K562 (cell line): ENCODE measurements at regions not wholly inside any gene's neighbourhood (a gene's known extent, or its start where the extent isn't known, plus 50 kb on each side); places are given as distances from the start of the nearest gene placed in this dataset.

Experiments used
- ATAC-seq: fragments of 200-7000 bp; cut with Tn5 transposase; 3 replicates; pipeline ENCODE4 v1.9.1; 2020; ENCODE audit warnings: moderate library complexity
- BruUV-seq: library from RNA; stranded (reverse); fragments of 400-500 nt; replicated peaks from 2 replicates; lab custom pipeline; 2021; lab: Mats Ljungman, UMichigan
- CTCF ChIA-PET: fragments of 300-600 bp; formaldehyde crosslinking; extraction: SDS; loops from one replicate; lab custom pipeline; 2021; ENCODE audit warnings: low intra/inter-chr PET ratio; lab: Yijun Ruan, JAX
- POLR2A ChIA-PET: fragments of 300-600, 350-650 bp; sonication (Branson Sonifier 250); formaldehyde crosslinking; extraction: SDS; loops from one replicate; lab custom pipeline; 2021; ENCODE audit warnings: antibody characterized with exemption, inconsistent platforms; lab: Yijun Ruan, JAX
- DNase-seq, 4 experiments: peaks; one replicate each; pipeline versions ENCODE4 v3.0.0 to v3.0.0-alpha.2; 2011 to 2018; ENCODE audit warnings: low spot score in 3 of 4, mixed read lengths in 3 of 4; ENCODE audit errors: extremely low read depth in 1 of 4
- FAIRE-seq: peaks from 2 replicates; lab custom pipeline; 2011; peaks lifted over from hg19 to GRCh38; lab: Jason Lieb, UNC
- H2AFZ ChIP-seq: 2 replicates; pipeline ENCODE4 v1.6.0; 2011; ENCODE audit warnings: low read depth, low read length, control low read depth, inconsistent platforms
- H3K27ac ChIP-seq: fragments of 200-600 bp; 3 replicates; pipeline ENCODE4 v1.8.0; 2011; ENCODE audit warnings: low read depth, mild to moderate bottlenecking, control low read depth, inconsistent platforms, low read length, moderate library complexity, mixed read lengths; ENCODE audit errors: extremely low read depth
- H3K27me3 ChIP-seq, 2 experiments: fragments of 300-600 bp in 1 of 2; 2 replicates in 1 of 2; 3 replicates in 1 of 2; pipeline versions ENCODE4 v1.6.0 to v1.8.0; 2011; ENCODE audit warnings: inconsistent platforms in 2 of 2, low read length in 2 of 2, mild to moderate bottlenecking in 1 of 2, mixed read lengths in 1 of 2, moderate library complexity in 1 of 2; ENCODE audit not compliant: control insufficient read depth in 2 of 2, insufficient read depth in 2 of 2
- H3K36me3 ChIP-seq: fragments of 300-600 bp; 3 replicates; pipeline ENCODE4 v1.8.0; 2011; ENCODE audit warnings: mild to moderate bottlenecking, low read length, inconsistent platforms; ENCODE audit not compliant: control insufficient read depth, insufficient read depth
- H3K4me1 ChIP-seq, 2 experiments: fragments of 200-600 bp in 1 of 2; replicated peaks in 1 of 2; 2 replicates in 1 of 2; 3 replicates in 1 of 2; pipeline versions ENCODE4 v1.5.1 to v1.8.0; 2011; ENCODE audit warnings: inconsistent platforms in 2 of 2, low read length in 2 of 2, mild to moderate bottlenecking in 1 of 2, mixed read lengths in 1 of 2, moderate library complexity in 1 of 2; ENCODE audit not compliant: control insufficient read depth in 2 of 2, insufficient read depth in 2 of 2
- H3K4me2 ChIP-seq: 2 replicates; pipeline ENCODE4 v1.6.1; 2011; ENCODE audit warnings: low read length, control low read depth, inconsistent platforms, mixed read lengths; ENCODE audit not compliant: insufficient read depth
- H3K4me3 ChIP-seq: fragments of 200-600 bp; sonication (generic), shearing (Covaris generic); 2 replicates; pipeline ENCODE4 v1.5.1; 2016; ENCODE audit warnings: control low read depth, inconsistent platforms
- H3K79me2 ChIP-seq: fragments of 200-600 bp; 3 replicates; pipeline ENCODE4 v1.8.0; 2011; ENCODE audit warnings: low read length, inconsistent platforms; ENCODE audit not compliant: control insufficient read depth, insufficient read depth
- H3K9ac ChIP-seq, 2 experiments: 2 replicates each; pipeline versions ENCODE4 v1.6.0 to v1.6.1; 2011; ENCODE audit warnings: low read depth in 2 of 2, low read length in 2 of 2, control low read depth in 1 of 2, inconsistent platforms in 1 of 2, mild to moderate bottlenecking in 1 of 2, mixed read lengths in 1 of 2; ENCODE audit not compliant: insufficient read depth in 1 of 2
- H3K9me1 ChIP-seq: one replicate; pipeline ENCODE4 v1.6.0; 2011; ENCODE audit warnings: inconsistent platforms, mild to moderate bottlenecking, low read length, moderate library complexity; ENCODE audit not compliant: control insufficient read depth, insufficient read depth
- H3K9me3 ChIP-seq: replicated peaks from 2 replicates; pipeline ENCODE4 v1.5.1; 2011; ENCODE audit warnings: low read depth, low read length, inconsistent platforms; ENCODE audit not compliant: control insufficient read depth, insufficient read depth
- H4K20me1 ChIP-seq: replicated peaks from 2 replicates; pipeline ENCODE4 v1.6.1; 2011; ENCODE audit warnings: low read length, inconsistent platforms, mixed read lengths; ENCODE audit not compliant: control insufficient read depth, insufficient read depth
- BHLHE40 ChIP-seq: IDR thresholded peaks from 2 replicates; pipeline ENCODE4 v1.6.1; 2011; ENCODE audit warnings: low read length, improper control_type of control experiment
- CREB3 ChIP-seq: fragments of 450-650 bp; conservative IDR thresholded peaks from 2 replicates; pipeline ENCODE4 v1.6.1; 2016; ENCODE audit warnings: missing genetic modification characterization, low read depth, mild to moderate bottlenecking, missing compliant biosample characterization, moderate library complexity
- E2F6 ChIP-seq, 2 experiments: IDR thresholded peaks; 2 replicates each; pipeline ENCODE4 v1.6.1; 2011; ENCODE audit warnings: borderline replicate concordance in 1 of 2, control low read depth in 1 of 2, low read depth in 1 of 2, low read length in 1 of 2, mild to moderate bottlenecking in 1 of 2, mixed read lengths in 1 of 2, moderate library complexity in 1 of 2; ENCODE audit not compliant: insufficient read depth in 1 of 2, insufficient read length in 1 of 2, poor library complexity in 1 of 2, severe bottlenecking in 1 of 2; ENCODE audit errors: extremely low read depth in 1 of 2
- EGR1 ChIP-seq: fragments of 450-650 bp; conservative IDR thresholded peaks from 2 replicates; pipeline ENCODE4 v1.6.1; 2017; ENCODE audit warnings: mild to moderate bottlenecking
- ETV1 ChIP-seq: fragments of 450-650 bp; conservative IDR thresholded peaks from 2 replicates; pipeline ENCODE4 v1.6.1; 2016; ENCODE audit warnings: missing genetic modification characterization, control low read depth, low read depth, missing compliant biosample characterization
- FOS ChIP-seq: IDR thresholded peaks from 3 replicates; pipeline ENCODE4 v1.6.1; 2011; ENCODE audit not compliant: insufficient read length; ENCODE audit errors: extremely low read depth
- FOXP1 ChIP-seq: sonication (generic); formaldehyde crosslinking; IDR thresholded peaks from 2 replicates; pipeline ENCODE4 v1.8.0; 2022; ENCODE audit warnings: mild to moderate bottlenecking, missing genetic modification reagents
- HNRNPUL1 ChIP-seq: fragments of 200-400 bp; formaldehyde crosslinking; IDR thresholded peaks from 2 replicates; pipeline ENCODE4 v1.6.1; 2017; ENCODE audit warnings: low read length
- NR2F6 ChIP-seq: fragments of 450-650 bp; formaldehyde crosslinking; IDR thresholded peaks from 2 replicates; pipeline ENCODE4 v1.4.0; 2020; ENCODE audit warnings: mild to moderate bottlenecking
- SLC30A9 ChIP-seq: fragments of 250-450 bp; sonication (Bioruptor Pico); IDR thresholded peaks from 2 replicates; pipeline ENCODE4 v1.8.0; 2022; ENCODE audit warnings: mild to moderate bottlenecking, moderate library complexity
- TAF1 ChIP-seq: IDR thresholded peaks from 2 replicates; pipeline ENCODE4 v1.6.1; 2011; ENCODE audit warnings: mild to moderate bottlenecking, low read length, moderate library complexity; ENCODE audit not compliant: insufficient read depth, control insufficient read depth, severe bottlenecking; ENCODE audit errors: extremely low read depth
- TAF9B ChIP-seq: fragments of 450-650 bp; IDR thresholded peaks from 2 replicates; pipeline ENCODE4 v1.6.1; 2018; ENCODE audit warnings: mild to moderate bottlenecking; ENCODE audit not compliant: partially characterized antibody
- TEAD4 ChIP-seq, 2 experiments: sonication (generic) in 1 of 2; formaldehyde crosslinking in 1 of 2; IDR thresholded peaks; 2 replicates each; pipeline versions ENCODE4 v1.6.1 to v1.8.0; 2012 to 2022; ENCODE audit warnings: borderline replicate concordance in 1 of 2, inconsistent platforms in 1 of 2, low read length in 1 of 2, mild to moderate bottlenecking in 1 of 2, missing genetic modification reagents in 1 of 2
- THRA ChIP-seq: fragments of 450-650 bp; IDR thresholded peaks from 2 replicates; pipeline ENCODE4 v1.6.1; 2017; ENCODE audit warnings: mild to moderate bottlenecking, moderate library complexity
- ZNF143 ChIP-seq: sonication (generic); formaldehyde crosslinking; IDR thresholded peaks from 2 replicates; pipeline ENCODE4 v1.9.0; 2022; ENCODE audit warnings: mild to moderate bottlenecking, missing genetic modification reagents
- ZZZ3 ChIP-seq: fragments of 450-650 bp; IDR thresholded peaks from 2 replicates; pipeline ENCODE4 v1.6.1; 2016; ENCODE audit warnings: antibody characterized with exemption, mild to moderate bottlenecking, moderate library complexity
- in situ Hi-C: fragments of 300-500 bp; cut with MboI; formaldehyde crosslinking; loops from 4 replicates; pipeline ENCODE4 v1.15.0; 2018; ENCODE audit warnings: inconsistent platforms, mixed read lengths
- intact Hi-C: fragments of 100-400 bp; cut with micrococcal nuclease; formaldehyde crosslinking; loops from 2 replicates; pipeline ENCODE4 v1.14.2; 2022

DNA sequence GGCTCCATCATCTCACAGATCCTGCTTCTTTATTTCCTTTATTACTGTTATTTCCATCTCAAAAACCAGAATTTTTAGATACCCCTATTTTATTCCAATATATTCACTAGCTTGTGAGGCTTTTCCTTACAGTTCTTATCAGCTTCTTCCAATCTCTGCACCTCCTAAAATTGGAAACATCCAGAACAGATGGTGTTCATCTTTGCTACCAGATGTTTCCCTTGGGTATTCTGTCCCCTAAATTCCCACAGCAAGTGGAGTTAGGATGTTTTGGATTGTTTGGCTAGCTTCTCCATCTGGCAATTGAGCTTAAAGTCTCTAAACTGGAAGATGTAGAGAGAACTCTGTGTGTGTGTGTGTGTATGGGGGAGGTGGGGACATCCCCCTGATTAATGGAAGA, 580.4 kb downstream of the DTWD2 start:
- ChIA-PET CTCF (no interaction called here), POLR2A (no interaction called here)
- Histone ChIP-seq H3K27ac (no peak overlapping the region), H3K9ac (no peak overlapping the region), H3K4me3 (no peak overlapping the region), H2AFZ (no peak overlapping the region), H3K4me1 (no peaks in the 10 kb centered on the region), H3K79me2 (no peaks in the 10 kb centered on the region), H3K36me3 (no peaks in the 10 kb centered on the region), H3K9me3 (no peaks in the 10 kb centered on the region), H3K4me2 (no peak overlapping the region), H3K9me1 (no peaks in the 10 kb centered on the region), H3K27me3 (no peaks in the 10 kb centered on the region), H4K20me1 (no peaks in the 10 kb centered on the region)
- intact Hi-C loops, result no loop called here
- DNase-seq (no peak), ATAC-seq (no peak), FAIRE-seq (no peak)
- no peak for TF ChIP-seq FOXP1 (CRISPR knock-in tag)
- no peak for TF ChIP-seq HNRNPUL1
- no peak for TF ChIP-seq TEAD4 (IDR thresholded peaks at IDR 0.05; ENCODE audit: low read length)
- TF ChIP-seq TEAD4 (CRISPR knock-in tag; IDR thresholded peaks at IDR 0.05; ENCODE audit: borderline replicate concordance), result no peak
- no peak for TF ChIP-seq FOS
- TF ChIP-seq TAF9B, result no peak
- TF ChIP-seq TAF1, result no peak
- no peak for TF ChIP-seq ETV1 (tag)
- TF ChIP-seq EGR1, result no peak
- TF ChIP-seq ZZZ3, result no peak
- TF ChIP-seq NR2F6 (CRISPR knock-in tag), result no peak
- no peak for TF ChIP-seq CREB3 (tag)
- no peak for TF ChIP-seq THRA
- TF ChIP-seq E2F6 (IDR thresholded peaks at IDR 0.05; ENCODE audit: borderline replicate concordance in 1 of 2, extremely low read depth in 1 of 2, insufficient read depth in 1 of 2, insufficient read length in 1 of 2, low read depth in 1 of 2, low read length in 1 of 2, poor library complexity in 1 of 2, severe bottlenecking in 1 of 2), result no peak
- TF ChIP-seq SLC30A9, result no peak
- TF ChIP-seq ZNF143, result no peak
- TF ChIP-seq BHLHE40, result no peak
- in situ Hi-C loops, result no loop called here
- no TSS peak for BruUV-seq
